SKM-1 treated with dmso at 0.1 percent for 144 hours (cell line): ENCODE measurements at regions not wholly inside any gene's neighbourhood (a gene's known extent, or its start where the extent isn't known, plus 50 kb on each side); places are given as distances from the start of the nearest gene placed in this dataset.

Experiments used
- DNase-seq: peaks from one replicate; lab custom pipeline; 2025; ENCODE audit not compliant: unreplicated experiment; lab: John Stamatoyannopoulos, UW

DNA sequence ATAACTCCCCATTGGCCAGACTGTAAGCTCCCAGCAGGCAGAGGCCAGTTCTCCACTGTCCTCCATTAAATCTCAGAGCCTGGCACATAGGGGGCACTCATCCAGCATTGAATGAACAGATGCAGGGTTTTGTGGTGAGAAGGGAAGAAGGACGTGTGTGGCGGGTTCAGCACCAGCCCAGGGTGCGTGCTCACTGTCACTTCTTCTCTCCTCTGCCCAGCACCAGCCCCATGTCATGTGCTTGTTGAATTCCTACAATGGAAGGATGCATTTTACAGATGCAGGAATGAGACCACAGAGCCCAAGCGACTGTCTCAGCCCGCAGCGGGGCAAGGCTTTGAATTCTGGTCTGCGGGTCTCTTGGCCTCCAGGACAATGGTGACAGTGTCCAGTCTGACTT, 149.9 kb downstream of the CEBPB start:
- no peak for DNase-seq

DNA sequence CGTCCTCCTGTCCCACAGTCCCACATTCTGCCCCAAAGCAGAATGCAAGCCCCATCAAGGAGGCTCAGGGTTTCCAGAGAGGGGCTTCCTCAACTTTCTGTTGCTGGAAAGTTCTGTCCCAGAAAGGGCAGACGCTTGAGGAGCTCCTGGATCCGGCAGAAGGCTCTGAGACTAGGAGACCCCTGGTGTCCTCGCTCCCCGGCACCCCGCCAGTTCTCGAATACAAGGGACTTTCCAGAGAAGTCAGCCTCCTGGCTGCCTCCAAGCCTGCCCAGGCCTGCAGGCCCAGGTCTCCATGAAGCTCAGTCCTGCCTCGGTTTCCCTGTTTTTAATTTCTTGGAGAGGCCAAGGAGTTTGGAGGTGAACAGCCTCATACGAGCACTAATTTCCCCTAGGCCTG, 150.4 kb downstream of the CEBPB start:
- DNase-seq = no peak

DNA sequence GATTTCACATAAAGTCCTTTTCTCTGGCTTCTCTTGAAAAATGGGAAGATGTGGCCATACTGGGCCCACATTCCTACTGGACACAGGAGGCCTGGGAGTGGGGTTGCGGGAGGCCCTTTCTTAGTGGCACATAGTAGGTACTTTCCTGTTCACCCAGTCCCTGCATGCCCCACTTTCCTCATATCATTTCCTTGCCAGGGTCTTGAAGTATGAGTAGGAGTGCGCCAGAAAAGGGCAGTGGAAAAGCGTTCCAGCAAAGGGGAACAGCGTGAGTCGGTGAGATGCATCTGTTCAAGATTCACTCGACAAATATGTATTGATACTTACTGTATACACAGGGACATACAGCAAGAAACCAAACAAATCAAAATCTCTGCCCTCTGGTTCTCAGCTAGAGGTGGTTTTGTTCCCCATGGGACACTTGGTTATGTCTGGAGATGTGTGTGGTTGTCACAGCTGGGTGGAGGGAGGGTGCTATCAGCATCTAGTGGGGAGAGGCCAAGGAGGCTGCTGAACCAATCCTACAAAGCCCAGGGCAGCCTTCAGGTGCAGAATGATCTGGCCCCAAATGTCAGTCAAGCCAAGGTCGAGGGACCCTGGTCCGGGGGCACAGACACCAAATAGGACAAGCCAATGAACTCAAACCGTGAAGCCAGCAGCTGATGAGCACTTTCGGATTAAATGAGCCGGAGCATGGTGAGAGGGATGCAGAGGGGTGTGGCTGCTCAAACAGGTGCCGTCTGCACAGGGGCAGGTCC, 151.4 kb downstream of the CEBPB start:
- DNase-seq = no peak

DNA sequence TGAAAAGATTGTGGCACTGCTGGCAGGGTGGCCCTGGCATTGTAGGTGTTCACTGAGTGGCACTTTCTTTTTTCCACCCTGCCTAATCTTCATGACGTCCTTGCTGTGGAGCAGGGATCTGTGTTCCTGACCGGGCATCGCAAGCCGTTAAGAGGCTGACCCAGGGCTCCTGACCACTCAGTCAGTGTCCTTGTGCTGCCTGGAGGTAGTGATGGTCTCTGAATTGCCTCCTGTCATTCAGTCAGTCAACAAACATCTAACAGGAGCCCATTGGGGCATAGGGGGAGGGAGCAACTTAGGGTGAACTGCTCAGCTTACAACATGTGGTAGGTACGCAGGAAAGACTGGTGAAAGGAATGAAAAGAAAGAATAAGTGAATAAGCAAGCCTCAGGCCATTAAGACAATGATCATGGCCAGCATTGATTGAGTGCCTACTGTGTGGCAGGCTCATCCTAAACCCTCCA, 152.0 kb downstream of the CEBPB start:
- no peak for DNase-seq

DNA sequence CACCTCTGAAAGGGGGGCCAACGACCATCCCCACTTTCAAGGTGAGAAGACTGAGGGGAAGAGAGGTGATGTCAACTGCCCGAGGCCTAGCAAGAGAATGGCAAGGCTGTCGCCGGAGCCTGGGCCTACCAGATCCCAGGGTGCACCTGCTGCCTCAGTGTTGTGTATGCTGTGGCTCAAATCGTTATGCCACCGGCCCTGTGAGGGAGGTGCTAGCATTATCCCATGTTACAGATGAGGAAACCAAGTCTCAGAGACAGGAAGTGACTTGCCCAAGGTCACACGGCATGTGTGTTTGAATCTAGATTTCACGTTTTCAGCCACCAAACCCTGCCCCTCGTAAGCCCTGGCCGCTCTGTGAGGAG, 152.5 kb downstream of the CEBPB start:
- DNase-seq = no peak

DNA sequence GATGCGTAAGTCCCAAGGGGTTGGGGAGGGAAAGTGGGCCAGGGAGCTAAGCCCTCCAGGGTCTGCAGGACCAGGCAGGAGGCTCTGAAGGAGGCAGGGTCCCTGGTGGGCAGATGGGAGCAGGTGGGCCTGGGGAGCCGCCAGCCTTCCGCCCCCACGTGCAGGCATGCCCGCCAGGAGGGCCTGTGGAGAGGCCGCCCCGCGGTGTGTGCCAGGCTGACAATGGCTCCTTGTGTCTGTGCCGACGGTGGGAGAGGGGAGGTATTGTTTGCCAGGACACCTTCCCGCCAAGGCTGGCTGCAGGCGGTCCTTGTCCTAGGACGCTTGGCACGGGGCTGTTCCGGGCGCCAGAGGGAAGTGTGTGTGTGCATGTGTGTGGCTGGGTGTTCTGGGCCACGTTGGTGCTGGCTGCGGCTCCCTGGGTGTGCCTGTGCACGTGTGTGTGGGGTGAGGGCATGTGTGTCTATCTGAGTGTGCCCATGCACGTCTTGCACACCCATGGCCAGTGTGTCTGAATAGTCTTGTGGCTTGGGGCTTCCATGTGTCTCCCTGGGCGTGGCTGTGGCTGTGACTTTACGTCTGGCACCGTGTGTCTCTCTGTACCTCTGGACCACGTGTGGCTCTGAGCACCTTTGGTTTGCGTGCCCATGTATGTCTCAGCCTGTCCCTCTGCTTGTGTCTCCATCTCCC, 153.0 kb downstream of the CEBPB start:
- no peak for DNase-seq

DNA sequence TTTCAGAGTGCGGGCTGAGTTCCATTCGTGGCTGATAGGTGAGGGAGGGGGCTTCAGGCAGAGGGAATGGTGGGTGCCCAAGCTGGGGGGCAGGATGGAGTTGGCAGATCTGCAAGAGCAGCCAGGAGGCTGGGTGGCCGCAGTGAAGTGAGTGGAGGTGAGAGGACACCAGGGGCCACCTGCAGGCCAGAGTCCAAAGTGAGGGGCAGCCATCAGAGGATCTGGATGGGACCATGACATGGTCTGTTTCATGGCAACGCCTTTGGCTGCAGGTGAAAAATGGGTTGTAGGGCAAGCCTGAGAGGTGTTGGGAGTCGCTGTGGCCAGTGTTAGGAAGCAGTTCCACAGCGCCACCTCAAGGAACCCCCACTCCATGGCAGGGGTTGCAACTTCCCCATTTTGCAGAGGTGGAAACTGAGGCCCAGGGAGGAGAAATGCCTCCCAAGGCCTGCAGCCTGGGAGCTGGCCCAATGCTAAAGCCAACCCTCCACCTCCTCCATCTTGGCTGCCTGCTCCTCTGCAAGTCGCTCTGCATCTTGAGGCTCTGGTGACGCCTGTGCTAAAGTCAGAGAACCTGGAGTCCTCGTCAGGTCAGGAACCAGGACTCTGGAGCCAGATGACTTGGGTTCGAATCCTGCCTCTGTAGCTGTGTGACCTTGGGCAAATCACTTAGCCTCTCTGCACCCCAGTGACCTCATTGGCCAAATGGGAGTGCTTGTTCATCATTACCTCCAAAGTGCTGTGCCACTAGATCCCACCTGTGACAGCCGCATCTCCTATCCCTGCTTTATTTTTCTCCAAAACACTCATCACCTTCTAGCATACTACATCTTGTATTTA, 153.8 kb downstream of the CEBPB start:
- peak; percentile 35 for DNase-seq

DNA sequence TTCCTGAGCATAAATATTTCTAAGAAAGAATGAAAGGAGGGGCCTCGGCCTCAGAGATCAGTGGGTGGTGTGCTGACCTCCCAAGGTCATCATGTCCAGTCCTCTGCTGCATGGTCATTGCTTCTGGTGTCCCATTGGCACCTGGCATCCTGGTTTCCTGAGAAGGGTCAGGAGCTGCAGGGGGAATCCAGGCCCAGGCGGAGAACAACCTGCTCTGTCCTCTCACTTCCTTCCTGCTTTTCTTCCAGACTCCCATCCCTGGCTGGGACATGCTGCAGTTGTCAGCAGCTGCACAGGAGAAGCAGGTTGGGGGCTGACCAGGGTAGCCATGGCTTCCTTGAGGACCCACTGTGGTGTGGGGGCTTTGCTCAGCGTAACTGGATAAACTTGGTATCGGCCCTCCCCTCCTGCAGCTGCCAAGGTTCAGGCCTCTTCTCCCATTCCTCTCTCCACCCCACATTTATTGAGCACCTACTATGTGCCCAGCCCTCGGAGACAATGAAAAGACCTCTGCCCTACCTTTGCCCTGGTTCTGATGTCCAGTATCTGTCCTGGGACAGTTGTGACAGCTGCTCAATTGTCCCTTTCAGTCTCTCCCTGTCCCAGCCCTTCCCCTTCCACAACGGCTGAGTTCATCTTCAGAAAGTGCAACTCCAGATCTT, 155.2 kb downstream of the CEBPB start:
- no peak for DNase-seq

DNA sequence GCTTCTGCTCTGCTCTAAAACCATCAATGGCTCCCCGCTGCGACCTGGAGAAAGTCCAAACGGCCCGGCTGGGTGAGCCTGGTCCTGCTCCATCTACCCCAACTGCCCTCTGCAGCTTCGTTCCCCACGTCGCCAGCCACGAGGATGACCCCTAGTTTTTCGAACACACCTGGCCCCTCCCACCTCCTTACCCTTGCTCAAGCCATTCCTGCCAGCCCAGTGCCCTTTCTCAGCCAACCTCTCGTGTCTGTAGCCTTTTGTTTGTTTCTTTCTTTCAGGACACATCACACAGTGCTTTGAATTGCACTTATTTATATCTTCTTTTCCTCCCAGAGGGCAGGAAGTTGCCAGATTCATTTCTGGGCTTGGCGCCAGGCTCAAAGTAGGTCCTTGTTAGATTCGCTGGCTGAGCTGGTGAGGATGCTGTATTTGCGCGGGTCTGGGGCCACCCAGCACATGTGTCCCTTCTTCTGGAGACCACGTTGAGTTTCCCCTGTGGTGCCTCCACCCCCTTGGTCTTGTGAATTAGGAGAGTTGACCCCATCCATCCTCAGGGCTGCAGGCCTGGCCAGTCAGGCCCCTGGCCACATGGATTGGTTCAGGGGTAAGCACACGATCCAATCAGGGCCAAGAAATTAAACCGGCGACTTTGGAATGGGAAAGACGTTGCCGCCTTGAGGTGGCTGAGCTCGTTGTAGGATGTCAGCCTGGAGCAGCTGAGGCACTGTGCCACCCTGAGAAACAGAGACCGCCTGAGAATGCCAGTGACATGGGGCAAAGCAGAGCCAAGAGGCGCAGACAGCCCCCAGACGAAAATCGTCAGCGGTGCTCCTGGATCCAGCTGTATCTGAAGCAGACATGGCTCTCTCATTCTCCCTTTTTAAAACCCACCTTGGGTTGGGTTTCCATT, 156.0 kb downstream of the CEBPB start:
- DNase-seq = no peak

DNA sequence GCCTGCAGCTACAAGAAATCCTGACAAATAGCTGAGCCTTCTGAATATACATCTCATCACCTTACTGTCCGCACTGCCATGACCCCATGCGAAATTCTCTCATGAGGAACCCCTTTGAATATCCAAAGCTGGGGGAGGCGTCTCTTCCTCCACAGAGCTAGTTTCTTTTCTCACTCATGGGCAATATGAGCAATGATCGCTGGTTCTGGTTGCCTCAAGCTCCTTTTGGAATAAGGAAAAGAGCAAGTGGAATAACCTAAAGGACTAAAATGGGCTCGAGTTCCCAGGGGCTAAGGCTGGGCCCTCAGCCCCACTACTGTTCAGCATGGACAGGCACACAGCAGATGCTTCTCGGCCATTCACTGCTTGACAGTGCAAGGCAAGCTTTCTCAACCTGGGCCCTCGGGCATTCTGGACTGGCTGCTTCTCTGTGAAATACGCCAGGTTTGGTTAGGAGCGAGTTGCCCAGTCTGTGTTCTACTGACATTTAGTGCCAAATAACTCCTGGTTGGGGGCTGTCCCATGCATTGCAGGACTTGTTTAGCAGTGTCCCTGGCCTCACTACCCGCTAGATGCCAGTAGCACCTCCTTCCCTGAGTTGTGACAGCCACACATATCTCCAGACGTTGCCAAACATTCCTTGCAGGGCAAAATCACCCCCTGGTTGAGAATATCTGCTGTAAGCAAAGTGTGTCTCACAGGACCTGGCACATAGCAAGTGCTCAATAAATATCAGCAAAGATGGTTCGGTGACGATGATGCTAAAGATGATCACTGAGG, 156.8 kb downstream of the CEBPB start:
- DNase-seq = peak; percentile 60

DNA sequence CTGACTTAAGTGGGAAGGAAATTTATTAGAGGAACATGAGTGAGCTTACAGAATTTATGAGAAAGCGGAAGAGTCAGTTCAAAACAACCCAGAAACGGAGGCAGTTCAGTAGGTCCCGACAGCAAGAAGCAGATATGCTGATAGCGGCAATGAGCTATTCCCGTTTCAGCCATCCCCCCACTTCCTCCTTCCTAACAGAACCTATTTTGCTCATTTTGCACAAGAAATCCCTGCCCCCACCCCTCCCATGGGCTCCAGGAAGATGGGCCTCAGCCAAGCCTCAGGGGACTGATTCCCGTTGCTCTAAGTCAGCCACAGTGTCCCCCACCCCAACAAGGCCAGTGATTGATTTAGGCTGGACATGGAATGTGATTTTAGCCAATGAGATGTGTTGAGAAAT, 157.5 kb downstream of the CEBPB start:
- peak; percentile 90 for DNase-seq

DNA sequence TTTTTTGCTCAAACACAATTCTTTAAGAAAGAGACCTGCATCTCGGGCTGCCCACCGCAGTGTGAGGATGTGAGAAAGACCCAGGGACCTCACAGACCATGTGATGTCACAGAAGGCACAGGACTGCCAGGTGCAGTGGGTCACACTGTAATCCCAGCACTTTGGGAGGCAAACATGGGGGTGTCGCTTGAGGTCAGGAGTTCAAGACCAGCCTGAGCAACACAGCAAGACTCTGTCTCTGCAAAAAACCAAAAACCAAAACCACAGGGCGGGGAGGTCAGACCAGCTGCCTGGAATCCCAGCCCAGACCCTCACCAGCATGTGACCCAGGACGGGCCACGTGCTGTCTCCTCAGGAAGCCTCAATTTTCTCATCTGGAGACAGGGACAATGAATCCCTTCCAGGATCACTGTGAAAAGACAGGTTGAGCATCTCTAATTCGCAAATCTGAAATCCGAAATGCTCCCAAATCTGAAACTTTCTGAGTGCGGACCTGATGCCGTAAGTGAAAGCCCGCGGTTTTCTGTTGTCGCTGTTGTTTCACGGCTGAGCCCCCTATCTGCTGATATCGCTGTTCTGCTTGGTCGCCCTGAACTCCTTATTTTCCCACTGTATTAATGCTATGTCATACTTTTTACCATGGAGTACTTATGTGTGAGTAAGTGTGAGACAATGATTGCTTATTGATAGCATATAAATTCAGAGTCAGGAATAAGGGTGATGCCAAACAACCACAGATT, 159.5 kb upstream of the PTPN1 start:
- no peak for DNase-seq

DNA sequence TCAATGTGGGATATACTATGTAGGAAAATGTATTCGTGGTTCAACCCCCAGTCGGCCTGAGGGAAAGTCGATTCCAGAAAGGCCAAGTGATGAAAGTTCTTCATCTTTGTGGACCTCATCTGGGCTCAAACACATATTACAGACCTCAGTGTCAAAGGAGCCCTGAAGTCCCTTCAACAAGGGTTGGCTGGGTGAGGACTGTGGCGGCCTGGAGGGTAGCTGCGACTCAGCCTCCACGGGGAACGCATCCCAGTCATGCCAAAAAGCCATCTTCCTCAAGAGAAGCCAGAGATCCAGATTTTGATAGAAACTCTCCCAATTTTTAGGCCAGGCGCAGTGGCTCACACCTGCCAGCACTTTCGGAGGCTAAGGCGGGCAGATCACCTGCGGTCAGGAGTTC, 158.6 kb upstream of the PTPN1 start:
- no peak for DNase-seq

DNA sequence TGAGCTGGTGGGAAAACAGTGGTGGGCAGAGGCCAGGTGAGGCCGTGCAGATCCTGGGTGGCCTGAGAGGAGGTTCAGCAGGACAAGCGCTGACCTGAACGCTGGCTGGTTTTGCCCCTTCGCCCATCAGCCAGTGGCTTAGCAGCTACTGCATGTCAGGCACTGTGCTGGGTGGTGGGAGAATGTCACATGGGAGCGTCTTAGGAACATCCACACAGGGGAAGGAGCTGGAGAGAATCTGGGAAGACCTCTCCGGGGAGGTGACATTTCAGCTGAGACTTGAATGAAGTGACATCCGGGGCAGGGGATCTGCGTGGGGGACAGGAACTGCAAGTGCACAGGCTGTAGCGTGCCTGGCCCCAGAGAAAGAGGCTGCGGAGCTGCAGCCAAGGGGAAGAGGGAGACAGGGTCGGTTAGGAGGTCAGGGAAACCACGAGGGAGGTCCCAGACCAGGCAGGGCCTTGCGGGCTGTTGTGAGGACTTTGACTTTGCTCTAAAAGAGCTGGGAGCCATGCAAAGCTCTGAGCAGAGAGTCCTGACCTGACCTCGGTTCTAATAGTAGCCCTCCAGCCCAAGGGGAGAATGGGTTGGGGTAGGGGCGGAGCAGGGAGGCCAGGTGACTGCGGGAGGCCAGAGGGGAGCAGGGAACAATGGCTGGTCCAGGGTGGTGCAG, 156.8 kb upstream of the PTPN1 start:
- peak; percentile 32 for DNase-seq

DNA sequence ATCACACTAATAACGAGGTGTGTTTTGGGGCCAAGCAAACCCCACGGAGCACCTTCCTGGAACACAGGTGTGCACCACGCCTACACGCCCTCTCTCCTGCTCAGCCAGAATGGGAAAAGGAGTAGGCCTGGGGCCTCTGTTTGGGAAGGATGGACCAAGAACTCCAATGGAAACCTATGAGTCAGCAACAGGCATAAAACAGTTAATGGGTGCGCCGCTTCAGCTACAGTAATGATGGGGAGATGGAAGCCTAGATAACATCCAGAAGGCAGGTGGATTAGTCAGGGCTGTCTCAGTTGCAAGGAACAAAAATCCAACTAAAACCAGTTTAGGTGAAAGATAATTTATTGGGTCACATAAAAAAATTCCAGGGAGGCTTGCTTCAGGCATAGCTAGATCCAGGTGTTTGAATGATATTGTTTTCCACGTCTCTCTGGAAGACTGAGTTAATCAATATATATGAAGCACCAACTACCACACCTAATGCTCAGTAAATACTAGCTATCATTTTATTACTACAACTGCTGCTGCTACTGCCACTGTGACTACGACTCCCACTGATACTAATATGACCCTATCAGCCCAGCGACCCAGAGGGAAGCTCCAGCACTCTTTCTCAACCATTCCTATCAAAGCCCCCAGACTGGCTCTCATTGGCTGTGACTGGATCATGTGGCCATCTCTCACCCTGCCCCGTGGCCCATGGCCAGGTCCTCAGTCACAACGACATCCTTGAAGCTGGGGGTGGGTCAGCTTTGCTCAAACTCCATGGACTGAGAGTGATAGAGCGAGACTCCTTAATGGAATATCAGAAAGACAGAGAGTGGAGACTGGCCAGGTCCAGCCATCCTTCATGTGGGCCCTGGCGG, 155.2 kb upstream of the PTPN1 start:
- no peak for DNase-seq

DNA sequence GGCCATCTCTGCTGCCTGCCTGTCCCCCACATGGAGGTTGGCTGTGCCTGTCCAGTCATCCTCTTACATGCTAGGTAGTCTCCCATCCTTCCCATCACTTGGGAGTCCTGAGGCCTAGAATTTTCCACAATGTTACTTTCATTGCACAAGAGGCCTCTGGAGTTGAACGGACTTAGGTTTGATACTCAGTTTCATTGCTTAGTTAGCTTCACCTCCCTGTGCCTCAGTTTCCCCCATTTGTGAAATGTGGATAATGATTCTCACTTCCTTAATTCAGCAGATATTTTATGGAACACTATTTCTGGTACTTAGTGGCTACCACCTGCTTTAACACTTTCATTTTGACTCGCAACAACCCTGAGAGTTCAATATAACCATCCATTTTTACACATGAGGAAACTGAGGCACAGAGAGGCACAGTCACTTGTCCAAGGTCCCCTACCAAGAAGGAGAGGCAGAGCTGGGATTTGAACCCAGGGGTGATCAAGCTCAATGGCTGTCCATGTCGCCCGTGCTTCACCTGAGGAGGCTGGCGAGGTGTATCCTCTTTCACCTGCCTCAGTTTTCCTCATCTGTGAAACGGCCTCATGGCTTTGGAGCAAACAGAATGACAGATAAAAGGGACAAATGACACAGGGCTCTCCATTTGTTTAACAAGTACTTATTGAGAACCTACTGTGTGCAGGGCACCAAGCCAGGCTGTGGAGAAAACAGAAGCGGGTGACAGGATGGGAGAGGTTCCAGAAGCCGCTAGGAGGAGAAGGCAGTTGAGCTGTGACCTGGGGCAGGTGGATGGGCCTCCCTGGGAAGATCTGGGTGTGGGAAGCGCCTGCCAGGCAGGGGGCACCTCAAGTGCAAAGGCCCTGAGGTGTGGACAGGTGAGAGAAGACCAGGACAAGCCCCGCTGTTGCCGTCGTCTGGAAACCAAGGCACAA, 154.3 kb upstream of the PTPN1 start:
- no peak for DNase-seq
